ENCODE measurements at regions not wholly inside any gene's neighbourhood (a gene's known extent, or its start where the extent isn't known, plus 50 kb on each side); places are given as distances from the start of the nearest gene placed in this dataset.

DNA sequence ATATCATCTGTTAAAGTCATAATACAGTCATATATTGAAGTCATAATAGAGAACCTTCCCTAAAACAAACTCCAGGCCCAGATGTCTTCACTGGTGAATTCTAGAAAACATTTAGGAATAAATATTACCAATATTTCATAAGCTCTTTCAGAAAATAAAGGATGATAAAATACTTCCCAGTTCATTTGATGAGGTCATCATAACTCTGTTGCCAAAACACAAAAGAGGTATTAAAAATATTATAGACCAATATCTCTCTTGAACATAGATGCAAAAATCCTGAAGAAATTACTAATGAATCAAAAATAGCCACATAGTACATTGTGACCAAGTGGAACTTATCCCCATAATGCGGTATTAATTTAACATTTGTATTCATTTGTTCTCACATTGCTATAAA is 132.4 kb upstream of the ZP4 start:
- TF ChIP-seq, protein P1, sequence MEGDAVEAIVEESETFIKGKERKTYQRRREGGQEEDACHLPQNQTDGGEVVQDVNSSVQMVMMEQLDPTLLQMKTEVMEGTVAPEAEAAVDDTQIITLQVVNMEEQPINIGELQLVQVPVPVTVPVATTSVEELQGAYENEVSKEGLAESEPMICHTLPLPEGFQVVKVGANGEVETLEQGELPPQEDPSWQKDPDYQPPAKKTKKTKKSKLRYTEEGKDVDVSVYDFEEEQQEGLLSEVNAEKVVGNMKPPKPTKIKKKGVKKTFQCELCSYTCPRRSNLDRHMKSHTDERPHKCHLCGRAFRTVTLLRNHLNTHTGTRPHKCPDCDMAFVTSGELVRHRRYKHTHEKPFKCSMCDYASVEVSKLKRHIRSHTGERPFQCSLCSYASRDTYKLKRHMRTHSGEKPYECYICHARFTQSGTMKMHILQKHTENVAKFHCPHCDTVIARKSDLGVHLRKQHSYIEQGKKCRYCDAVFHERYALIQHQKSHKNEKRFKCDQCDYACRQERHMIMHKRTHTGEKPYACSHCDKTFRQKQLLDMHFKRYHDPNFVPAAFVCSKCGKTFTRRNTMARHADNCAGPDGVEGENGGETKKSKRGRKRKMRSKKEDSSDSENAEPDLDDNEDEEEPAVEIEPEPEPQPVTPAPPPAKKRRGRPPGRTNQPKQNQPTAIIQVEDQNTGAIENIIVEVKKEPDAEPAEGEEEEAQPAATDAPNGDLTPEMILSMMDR (IDR thresholded peaks at IDR 0.05), result no peak
- TF ChIP-seq EZH2 (IDR thresholded peaks at IDR 0.05; ENCODE audit: borderline replicate concordance, insufficient read depth, low read depth, low read length, poor library complexity, severe bottlenecking), result no peak

Measured in B cell (primary cell).